ENCODE measurements at regions not wholly inside any gene's neighbourhood (a gene's known extent, or its start where the extent isn't known, plus 50 kb on each side); places are given as distances from the start of the nearest gene placed in this dataset.

- no peak overlapping the region for H3K9ac ChIP-seq (ENCODE audit: low read length)
- CTCF ChIA-PET, result no interaction called here
- H2AFZ ChIP-seq (ENCODE audit: insufficient read depth, low read depth, low read length, poor library complexity, severe bottlenecking), result no peak overlapping the region
- no peaks in the 10 kb centered on the region for H3K9me3 ChIP-seq (ENCODE audit: control extremely low read depth in 1 of 3, control insufficient read depth in 2 of 3, insufficient read depth in 1 of 3, low read length in 2 of 3)
- no peak overlapping the region for H3K4me3 Mint-ChIP-seq
- no peaks in the 10 kb centered on the region for H4K20me1 ChIP-seq (ENCODE audit: control insufficient read depth, insufficient read depth, low read length, poor library complexity, severe bottlenecking)
- DNase-seq (no peak), ATAC-seq (ENCODE audit: low read depth) (no peak)
- H3K4me1 Mint-ChIP-seq, result no peaks in the 10 kb centered on the region
- H3K9me3 Mint-ChIP-seq (ENCODE audit: insufficient read depth), result no peaks in the 10 kb centered on the region
- no peaks in the 10 kb centered on the region for H3K4me1 ChIP-seq (ENCODE audit: control insufficient read depth in 2 of 2, insufficient read depth in 2 of 2, low read length in 2 of 2)
- intact Hi-C loops (cut with micrococcal nuclease), result no loop called here
- no peaks in the 10 kb centered on the region for H3K27me3 Mint-ChIP-seq
- TF ChIP-seq EZH2 (IDR thresholded peaks at IDR 0.05; ENCODE audit: borderline replicate concordance, insufficient read depth, low read depth, low read length, poor library complexity, severe bottlenecking) (no peak), CTCF (IDR thresholded peaks at IDR 0.05) (no peak)
- H3K4me2 ChIP-seq (replicated peaks; ENCODE audit: low read depth, low read length, poor library complexity, severe bottlenecking), result no peak overlapping the region
- no peak overlapping the region for H3K27ac Mint-ChIP-seq
- no peaks in the 10 kb centered on the region for H3K36me3 ChIP-seq (replicated peaks in 1 of 2; ENCODE audit: control extremely low read depth in 1 of 2, control insufficient read depth in 1 of 2, extremely low read depth in 1 of 2, insufficient read depth in 2 of 2, low read length in 1 of 2)
- H3K4me3 ChIP-seq (ENCODE audit: control extremely low read depth in 1 of 5, extremely low read depth in 1 of 5, insufficient read depth in 1 of 5, low read depth in 2 of 5, low read length in 4 of 5), result no peak overlapping the region
- no peak overlapping the region for H3K27ac ChIP-seq (ENCODE audit: low read length in 2 of 2)
- no peaks in the 10 kb centered on the region for H3K27me3 ChIP-seq (replicated peaks in 1 of 4; ENCODE audit: control extremely low read depth in 1 of 4, control insufficient read depth in 3 of 4, insufficient read depth in 4 of 4, low read length in 3 of 4)
- POLR2A ChIA-PET, result no interaction called here
- WGBS (ENCODE audit: insufficient coverage), result no CpG with 5 or more reads among the region's 3 CpGs
- H3K79me2 ChIP-seq (ENCODE audit: control insufficient read depth, insufficient read depth, low read length), result no peaks in the 10 kb centered on the region
These were observed 558.1 kb downstream of the NR2F1-AS1 start for GRCh38 chr5:93022796-93023447.

GRCh38 chr5:93022211-93022610 is 558.8 kb downstream of the NR2F1-AS1 start:
- CTCF ChIA-PET, result no interaction called here
- H3K27me3 ChIP-seq (replicated peaks in 1 of 4; ENCODE audit: control extremely low read depth in 1 of 4, control insufficient read depth in 3 of 4, insufficient read depth in 4 of 4, low read length in 3 of 4), result no peaks in the 10 kb centered on the region
- H3K36me3 ChIP-seq (replicated peaks in 1 of 2; ENCODE audit: control extremely low read depth in 1 of 2, control insufficient read depth in 1 of 2, extremely low read depth in 1 of 2, insufficient read depth in 2 of 2, low read length in 1 of 2), result no peaks in the 10 kb centered on the region
- POLR2A ChIA-PET, result no interaction called here
- no CpG with 5 or more reads among the region's 3 CpGs for WGBS (ENCODE audit: insufficient coverage)
- no peak overlapping the region for H3K4me3 ChIP-seq (ENCODE audit: control extremely low read depth in 1 of 5, extremely low read depth in 1 of 5, insufficient read depth in 1 of 5, low read depth in 2 of 5, low read length in 4 of 5)
- Mint-ChIP-seq H3K9me3 (ENCODE audit: insufficient read depth) (no peaks in the 10 kb centered on the region), H3K4me1 (no peaks in the 10 kb centered on the region), H3K27ac (no peak overlapping the region), H3K27me3 (no peaks in the 10 kb centered on the region), H3K4me3 (no peak overlapping the region)
- H3K4me1 ChIP-seq (ENCODE audit: control insufficient read depth in 2 of 2, insufficient read depth in 2 of 2, low read length in 2 of 2), result no peaks in the 10 kb centered on the region
- no peak overlapping the region for H3K27ac ChIP-seq (ENCODE audit: low read length in 2 of 2)
- no peaks in the 10 kb centered on the region for H3K9me3 ChIP-seq (ENCODE audit: control extremely low read depth in 1 of 3, control insufficient read depth in 2 of 3, insufficient read depth in 1 of 3, low read length in 2 of 3)
- DNase-seq (no peak), ATAC-seq (ENCODE audit: low read depth) (no peak)
- TF ChIP-seq CTCF (IDR thresholded peaks at IDR 0.05) (no peak), EZH2 (IDR thresholded peaks at IDR 0.05; ENCODE audit: borderline replicate concordance, insufficient read depth, low read depth, low read length, poor library complexity, severe bottlenecking) (no peak)
- no peaks in the 10 kb centered on the region for H3K79me2 ChIP-seq (ENCODE audit: control insufficient read depth, insufficient read depth, low read length)
- no peak overlapping the region for H2AFZ ChIP-seq (ENCODE audit: insufficient read depth, low read depth, low read length, poor library complexity, severe bottlenecking)
- no peak overlapping the region for H3K4me2 ChIP-seq (replicated peaks; ENCODE audit: low read depth, low read length, poor library complexity, severe bottlenecking)
- H4K20me1 ChIP-seq (ENCODE audit: control insufficient read depth, insufficient read depth, low read length, poor library complexity, severe bottlenecking), result no peaks in the 10 kb centered on the region
- H3K9ac ChIP-seq (ENCODE audit: low read length), result no peak overlapping the region
- intact Hi-C loops (cut with micrococcal nuclease), result no loop called here

All from B cell (primary cell).